SIG-M5 treated with dmso at 0.1 percent for 504 hours (cell line): ENCODE measurements at regions not wholly inside any gene's neighbourhood (a gene's known extent, or its start where the extent isn't known, plus 50 kb on each side); places are given as distances from the start of the nearest gene placed in this dataset.
A peak's percentile ranks its signal among the peaks of the same experiment; 100 is the strongest.

Experiments
- DNase-seq: peaks from one replicate; lab custom pipeline; 2025; ENCODE audit not compliant: unreplicated experiment; lab: John Stamatoyannopoulos, UW

GRCh38 chr4:177569434-177569833, 127.2 kb upstream of the AGA start:
- no peak for DNase-seq

DNA sequence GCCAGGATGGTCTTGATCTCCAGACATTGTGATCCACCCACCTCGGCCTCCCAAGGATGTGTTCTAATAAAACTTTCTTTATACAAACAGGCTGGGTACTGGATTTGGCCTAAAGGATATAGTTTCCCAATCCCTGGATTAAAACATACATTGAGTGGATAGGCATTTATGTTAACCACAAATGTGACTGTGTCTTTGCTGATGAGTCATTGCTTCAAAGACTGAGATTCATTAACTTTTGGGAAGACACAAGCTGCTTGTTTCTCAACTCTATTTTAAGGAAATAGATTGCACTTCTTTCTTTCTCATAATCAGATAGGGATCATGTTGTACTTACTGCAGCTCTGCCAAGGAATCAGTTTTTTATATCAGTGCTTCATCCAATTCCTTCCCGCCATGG, 131.3 kb upstream of the AGA start:
- DNase-seq, result no peak

- no peak for DNase-seq
Measured at GRCh38 chr4:177574446-177574845, 132.2 kb upstream of the AGA start.

GRCh38 chr4:177579649-177580048, 137.4 kb upstream of the AGA start:
- DNase-seq, result no peak

GRCh38 chr4:177582992-177583391, 140.8 kb upstream of the AGA start:
- no peak for DNase-seq

- no peak for DNase-seq
Measured at GRCh38 chr4:177587989-177588388, 145.8 kb upstream of the AGA start.

- DNase-seq, result no peak
Measured at GRCh38 chr4:177595386-177595785, 153.1 kb upstream of the AGA start.

- peak; percentile 58 for DNase-seq
Measured at GRCh38 chr4:177596035-177596434, 153.8 kb upstream of the AGA start.

- DNase-seq, result no peak
Measured at GRCh38 chr4:177596991-177597390, 154.8 kb upstream of the AGA start.

- DNase-seq, result no peak
Measured at GRCh38 chr4:177605252-177605651, 163.0 kb upstream of the AGA start.

DNA sequence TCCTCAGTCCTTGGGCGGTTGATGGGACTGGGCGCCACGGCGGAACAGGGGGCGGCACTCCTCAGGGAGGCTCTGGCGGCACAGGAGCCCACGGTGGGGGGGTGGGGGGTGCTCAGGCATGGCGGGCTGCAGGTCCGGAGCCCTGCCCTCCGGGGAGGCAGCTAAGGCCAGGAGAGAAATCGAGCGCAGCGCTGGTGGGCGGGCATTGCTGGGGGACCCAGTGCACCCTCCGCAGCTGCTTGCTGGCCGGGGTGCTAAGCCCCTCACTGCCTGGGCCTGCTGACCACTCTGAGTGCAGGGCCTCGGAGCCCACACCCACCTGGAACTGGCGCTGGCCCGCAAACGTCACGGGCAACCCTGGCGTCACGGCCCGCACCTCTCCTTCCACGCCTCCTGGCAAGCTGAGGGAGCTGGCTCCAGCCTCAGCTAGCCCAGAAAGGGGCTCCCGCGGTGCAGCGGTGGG, 164.9 kb upstream of the AGA start:
- no peak for DNase-seq

GRCh38 chr4:177611974-177612664, 169.9 kb upstream of the AGA start:
- DNase-seq, result no peak

GRCh38 chr4:177612684-177613083, 170.4 kb upstream of the AGA start:
- DNase-seq, result no peak

DNA sequence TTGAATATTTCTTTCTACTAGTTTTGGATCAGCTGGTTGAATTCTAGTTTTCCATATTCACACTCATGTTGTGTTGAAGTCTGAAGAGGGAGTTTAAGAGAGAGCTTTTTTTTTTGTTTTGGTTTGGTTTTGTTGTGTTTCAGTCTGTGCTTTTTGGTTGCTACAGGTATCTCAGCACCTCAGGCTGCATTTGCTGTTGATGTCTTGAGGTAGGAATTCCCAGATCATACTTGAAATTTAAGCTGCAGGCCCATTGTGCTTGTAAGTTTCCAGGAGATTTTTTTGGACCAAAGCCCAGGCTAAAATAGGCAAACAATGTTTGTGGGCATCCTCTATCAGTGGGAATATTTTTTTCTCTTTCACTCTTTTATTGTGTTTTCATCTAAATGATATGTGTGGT, 190.2 kb upstream of the AGA start:
- no peak for DNase-seq

GRCh38 chr4:177638871-177639270, 196.6 kb upstream of the AGA start:
- no peak for DNase-seq

DNA sequence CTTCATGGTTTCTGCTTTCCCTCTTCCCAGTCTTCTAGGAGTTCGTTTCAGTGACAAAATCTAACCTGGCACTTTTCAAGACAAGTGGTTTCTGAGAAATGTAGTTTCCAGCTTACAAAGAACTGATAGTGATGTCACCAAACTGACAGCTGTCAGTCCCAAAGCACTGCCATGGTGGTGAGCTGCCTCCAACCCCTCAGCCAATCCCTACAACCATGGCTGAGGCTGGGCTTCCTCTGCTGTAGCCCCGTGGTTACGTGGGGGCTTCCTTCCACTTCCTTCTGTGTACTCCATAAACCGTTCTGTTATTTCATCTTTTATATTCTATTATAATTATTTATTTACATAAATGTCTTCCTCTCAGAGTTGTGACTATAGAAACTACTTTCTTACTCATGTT, 198.6 kb upstream of the AGA start:
- no peak for DNase-seq

GRCh38 chr4:177660223-177660622, 218.0 kb upstream of the AGA start:
- no peak for DNase-seq

GRCh38 chr4:177667687-177668086, 225.4 kb upstream of the AGA start:
- no peak for DNase-seq

DNA sequence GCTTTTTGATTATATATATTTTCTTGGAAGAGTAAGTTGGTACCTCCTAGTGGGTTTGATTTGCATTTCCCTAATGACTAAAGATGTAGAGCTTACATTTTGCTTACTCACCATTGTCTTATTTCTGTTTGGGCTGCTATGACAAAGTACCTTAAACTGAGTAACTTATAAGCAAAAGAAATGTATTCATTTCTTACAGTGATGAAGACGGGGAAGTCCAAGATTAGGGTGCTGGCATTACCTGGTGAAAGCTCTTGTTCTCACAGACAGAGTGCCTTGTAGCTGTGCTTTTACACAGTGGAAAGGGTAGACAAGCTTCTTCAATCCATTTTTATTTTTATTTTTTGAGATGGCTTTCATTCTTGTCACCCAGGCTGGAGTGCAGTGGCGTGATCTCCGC, 229.2 kb upstream of the AGA start:
- DNase-seq, result no peak

DNA sequence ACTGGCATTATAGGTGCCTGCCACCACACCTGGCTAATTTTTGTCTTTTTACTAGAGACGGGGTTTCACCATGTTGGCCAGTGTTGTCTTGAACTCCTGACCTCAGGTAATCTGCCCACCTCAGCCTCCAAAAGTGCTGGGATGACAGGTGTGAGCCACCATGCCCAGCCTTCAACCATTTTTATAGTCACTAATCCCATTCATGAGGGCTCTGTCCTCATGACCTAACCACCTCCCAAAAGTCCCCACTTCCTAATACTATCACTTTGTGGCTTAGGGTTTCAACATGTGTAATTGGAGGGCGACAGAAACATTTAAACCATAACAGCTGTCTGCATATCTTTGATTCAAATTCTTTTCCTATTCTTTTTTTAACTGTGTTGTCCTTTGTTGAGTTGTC, 229.6 kb upstream of the AGA start:
- DNase-seq, result no peak

- no peak for DNase-seq
Measured at GRCh38 chr4:177673985-177674489, 231.8 kb upstream of the AGA start.

DNA sequence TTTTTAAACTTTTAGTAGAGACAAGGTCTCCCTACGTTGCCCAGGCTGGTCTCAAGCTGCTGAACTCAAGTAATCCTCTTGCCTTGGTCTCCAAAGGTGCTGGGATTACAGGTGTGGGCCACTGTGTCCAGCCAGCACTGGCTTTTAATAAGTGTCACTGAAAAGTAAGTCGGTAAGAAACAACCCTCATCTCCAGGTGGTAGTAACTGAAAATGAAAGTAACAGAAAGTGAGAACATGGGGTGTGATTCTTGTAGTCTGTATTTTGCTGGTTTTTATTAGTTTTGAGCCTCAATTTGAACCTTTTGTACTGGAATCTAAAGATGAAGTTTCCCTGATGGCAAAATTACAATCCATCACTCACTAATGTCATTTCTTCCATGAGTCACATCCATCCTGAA, 238.1 kb upstream of the AGA start:
- no peak for DNase-seq

GRCh38 chr4:177681902-177682301, 239.7 kb upstream of the AGA start:
- no peak for DNase-seq
